GM23338 (cell line): ENCODE measurements at regions not wholly inside any gene's neighbourhood (a gene's known extent, or its start where the extent isn't known, plus 50 kb on each side); places are given as distances from the start of the nearest gene placed in this dataset.

Source experiments
- ATAC-seq: fragments of 200-7000 bp; cut with Tn5 transposase; 3 replicates; pipeline ENCODE4 v1.9.1; 2020
- DNase-seq: peaks from one replicate; pipeline ENCODE4 v3.0.0-alpha.2; 2015; ENCODE audit warnings: low spot score
- H2AFZ ChIP-seq: fragments of 200-600 bp; sonication (generic); 2 replicates; pipeline ENCODE4 v1.8.0; 2016; ENCODE audit warnings: antibody characterized with exemption, mild to moderate bottlenecking, moderate library complexity
- H3F3A ChIP-seq: fragments of 200-600 bp; sonication (generic); replicated peaks from 2 replicates; pipeline ENCODE4 v1.8.0; 2017; ENCODE audit warnings: antibody characterized with exemption, mixed run types, low read depth
- H3K27ac ChIP-seq: fragments of 200-600 bp; sonication (generic); 2 replicates; pipeline ENCODE4 v1.6.1; 2016; ENCODE audit warnings: low read depth
- H3K27me3 ChIP-seq: fragments of 200-600 bp; sonication (generic); 2 replicates; pipeline ENCODE4 v1.8.0; 2016; ENCODE audit warnings: mild to moderate bottlenecking, mixed run types, moderate library complexity; ENCODE audit not compliant: insufficient read depth
- H3K36me3 ChIP-seq: fragments of 200-600 bp; sonication (generic); 2 replicates; pipeline ENCODE4 v1.8.0; 2016; ENCODE audit warnings: mild to moderate bottlenecking; ENCODE audit not compliant: insufficient read depth
- H3K4me1 ChIP-seq: fragments of 200-600 bp; sonication (generic); 2 replicates; pipeline ENCODE4 v1.8.0; 2016; ENCODE audit warnings: mild to moderate bottlenecking, moderate library complexity; ENCODE audit not compliant: insufficient read depth
- H3K4me2 ChIP-seq: fragments of 200-600 bp; sonication (generic); 2 replicates; pipeline ENCODE4 v1.7.1; 2017; ENCODE audit warnings: mixed run types
- H3K4me3 ChIP-seq: fragments of 200-600 bp; sonication (generic); 2 replicates; pipeline ENCODE4 v1.6.1; 2016; ENCODE audit warnings: mixed run types
- H3K79me2 ChIP-seq: fragments of 200-600 bp; sonication (generic); replicated peaks from 2 replicates; pipeline ENCODE4 v1.8.0; 2017; ENCODE audit warnings: mild to moderate bottlenecking; ENCODE audit not compliant: insufficient read depth
- H3K9me2 ChIP-seq: fragments of 200-600 bp; sonication (generic); 2 replicates; pipeline ENCODE4 v1.8.0; 2017; ENCODE audit not compliant: insufficient read depth
- H4K20me1 ChIP-seq: fragments of 200-600 bp; sonication (generic); replicated peaks from 2 replicates; pipeline ENCODE4 v1.8.0; 2017; ENCODE audit warnings: mild to moderate bottlenecking; ENCODE audit not compliant: insufficient read depth
- H3K27ac Mint-ChIP-seq: 2 replicates; pipeline ENCODE4 v1.8.0; 2020; ENCODE audit warnings: inconsistent platforms, mild to moderate bottlenecking, moderate library complexity, mixed read lengths
- H3K27me3 Mint-ChIP-seq: 3 replicates; pipeline ENCODE4 v1.8.0; 2022; ENCODE audit warnings: low read depth, mild to moderate bottlenecking, moderate library complexity, mixed read lengths, inconsistent platforms; ENCODE audit not compliant: insufficient read depth, poor library complexity
- H3K36me3 Mint-ChIP-seq: 3 replicates; pipeline ENCODE4 v1.8.0; 2021; ENCODE audit warnings: low read depth, mild to moderate bottlenecking, inconsistent platforms, moderate library complexity, mixed read lengths
- H3K4me1 Mint-ChIP-seq: 3 replicates; pipeline ENCODE4 v1.8.0; 2020; ENCODE audit warnings: mild to moderate bottlenecking, inconsistent platforms, mixed read lengths
- H3K4me3 Mint-ChIP-seq: 3 replicates; pipeline ENCODE4 v1.8.0; 2021; ENCODE audit warnings: moderate library complexity, mild to moderate bottlenecking, inconsistent platforms, mixed read lengths
- H3K9me3 Mint-ChIP-seq: 3 replicates; pipeline ENCODE4 v1.8.0; 2020; ENCODE audit warnings: moderate library complexity, mild to moderate bottlenecking, inconsistent platforms, mixed read lengths
- CREB1 ChIP-seq: fragments of 250-450 bp; sonication (Bioruptor Pico); IDR thresholded peaks from 2 replicates; pipeline ENCODE4 v1.5.0; 2020; ENCODE audit warnings: low read depth, mild to moderate bottlenecking, moderate library complexity
- CTCF ChIP-seq, 2 experiments: fragments of 200-600 bp in 1 of 2; sonication (generic) in 1 of 2; conservative IDR thresholded peaks; 2 replicates each; pipeline versions ENCODE4 v1.5.1 to v1.6.1; 2016 to 2017; ENCODE audit warnings: antibody characterized with exemption in 2 of 2, low read depth in 2 of 2, mild to moderate bottlenecking in 2 of 2, moderate library complexity in 1 of 2
- ETS1 ChIP-seq: IDR thresholded peaks from 2 replicates; pipeline ENCODE4 v1.6.1; 2016; ENCODE audit warnings: antibody characterized with exemption
- EZH2 ChIP-seq: fragments of 200-600 bp; sonication (generic); IDR thresholded peaks from one replicate; pipeline ENCODE4 v1.8.0; 2017; ENCODE audit warnings: antibody characterized with exemption, mild to moderate bottlenecking, low read depth; ENCODE audit not compliant: unreplicated experiment
- JUNB ChIP-seq: IDR thresholded peaks from one replicate; pipeline ENCODE4 v1.6.1; 2016; ENCODE audit warnings: antibody characterized with exemption; ENCODE audit not compliant: unreplicated experiment
- NANOG ChIP-seq: IDR thresholded peaks from 2 replicates; pipeline ENCODE4 v1.6.1; 2016; ENCODE audit warnings: antibody characterized with exemption, borderline replicate concordance
- POLR2AphosphoS5 ChIP-seq: IDR thresholded peaks from 2 replicates; pipeline ENCODE4 v1.6.1; 2016; ENCODE audit warnings: antibody characterized with exemption, low read depth
- REST ChIP-seq: IDR thresholded peaks from one replicate; pipeline ENCODE4 v1.6.1; 2018; ENCODE audit warnings: antibody characterized with exemption; ENCODE audit not compliant: unreplicated experiment
- STAT1 ChIP-seq: IDR thresholded peaks from one replicate; pipeline ENCODE4 v1.6.1; 2016; ENCODE audit warnings: antibody characterized with exemption; ENCODE audit not compliant: unreplicated experiment
- ZNF114 ChIP-seq: fragments of 250-450 bp; sonication (Bioruptor Pico); IDR thresholded peaks from 2 replicates; pipeline ENCODE4 v1.5.0; 2020; ENCODE audit warnings: mild to moderate bottlenecking, moderate library complexity
- ZNF331 ChIP-seq: fragments of 250-450 bp; sonication (Bioruptor Pico); IDR thresholded peaks from 2 replicates; pipeline ENCODE4 v1.5.0; 2020; ENCODE audit warnings: low read depth, mild to moderate bottlenecking, moderate library complexity
- ZNF462 ChIP-seq: fragments of 250-450 bp; sonication (Bioruptor Pico); IDR thresholded peaks from 2 replicates; pipeline ENCODE4 v1.5.0; 2020; ENCODE audit warnings: mild to moderate bottlenecking, moderate library complexity

GRCh38 chr21:35232545-35233176 is 183.6 kb upstream of the RUNX1 start:
- Mint-ChIP-seq H3K27ac (no peak overlapping the region), H3K27me3 (no peaks in the 10 kb centered on the region), H3K36me3 (no peaks in the 10 kb centered on the region), H3K4me3 (no peak overlapping the region), H3K9me3 (peaks cover 3% of the 10 kb centered on the region; the same call in 1 of the 3 replicates), H3K4me1 (peaks cover 3% of the 10 kb centered on the region; the same call in 2 of the 3 replicates)
- ATAC-seq (no peak), DNase-seq (no peak)
- no peaks in the 10 kb centered on the region for H4K20me1 ChIP-seq
- no peaks in the 10 kb centered on the region for H3K79me2 ChIP-seq
- H3K27me3 ChIP-seq = no peaks in the 10 kb centered on the region
- no peak overlapping the region for H3K4me3 ChIP-seq
- no peaks in the 10 kb centered on the region; the same call in 1 of the 2 replicates for H3K4me1 ChIP-seq
- no peaks in the 10 kb centered on the region for H3K36me3 ChIP-seq
- H2AFZ ChIP-seq = no peak overlapping the region
- no peak overlapping the region for H3K4me2 ChIP-seq
- no peak for TF ChIP-seq ZNF114 (CRISPR knock-in tag)
- no peak for TF ChIP-seq EZH2
- no peak for TF ChIP-seq CREB1 (CRISPR knock-in tag)
- no peak for TF ChIP-seq ZNF462
- TF ChIP-seq ETS1 = no peak
- TF ChIP-seq NANOG = no peak
- no peak for TF ChIP-seq STAT1
- TF ChIP-seq REST = no peak
- no peak for TF ChIP-seq POLR2AphosphoS5
- no peak for TF ChIP-seq JUNB
- TF ChIP-seq CTCF (conservative IDR thresholded peaks at IDR 0.05; ENCODE audit: low read depth in 2 of 2) = no peak
- TF ChIP-seq ZNF331 (CRISPR knock-in tag) = no peak
- H3F3A ChIP-seq = no peaks in the 10 kb centered on the region; the same call in 1 of the 2 replicates
- no peak overlapping the region for H3K27ac ChIP-seq
- peaks cover 19% of the 10 kb centered on the region for H3K9me2 ChIP-seq
